Smooth muscle cell (in vitro differentiated cells): ENCODE measurements at regions not wholly inside any gene's neighbourhood (a gene's known extent, or its start where the extent isn't known, plus 50 kb on each side); places are given as distances from the start of the nearest gene placed in this dataset.

Experiments used
- DNase-seq: peaks from one replicate; lab custom pipeline; 2025; ENCODE audit not compliant: unreplicated experiment; lab: John Stamatoyannopoulos, UW
- H2AFZ ChIP-seq: fragments of 200-600 bp; sonication (generic); 2 replicates; pipeline ENCODE4 v1.6.0; 2016; ENCODE audit warnings: antibody characterized with exemption, low read depth, mild to moderate bottlenecking
- H3F3A ChIP-seq: fragments of 200-600 bp; sonication (generic); 2 replicates; pipeline ENCODE4 v1.6.0; 2017; ENCODE audit warnings: antibody characterized with exemption, low read depth
- H3K27ac ChIP-seq: fragments of 200-600 bp; sonication (generic); 2 replicates; pipeline ENCODE4 v1.5.1; 2016; ENCODE audit warnings: low read depth, mild to moderate bottlenecking
- H3K27me3 ChIP-seq: fragments of 200-600 bp; sonication (generic); 2 replicates; pipeline ENCODE4 v1.6.1; 2016; ENCODE audit warnings: low read depth, mild to moderate bottlenecking
- H3K36me3 ChIP-seq: fragments of 200-600 bp; sonication (generic); 2 replicates; pipeline ENCODE4 v1.5.1; 2016; ENCODE audit warnings: low read depth
- H3K4me1 ChIP-seq: fragments of 200-600 bp; sonication (generic); 2 replicates; pipeline ENCODE4 v1.5.1; 2016; ENCODE audit warnings: low read depth
- H3K4me2 ChIP-seq: fragments of 200-600 bp; sonication (generic); 2 replicates; pipeline ENCODE4 v1.6.0; 2016; ENCODE audit warnings: mild to moderate bottlenecking
- H3K4me3 ChIP-seq: fragments of 200-600 bp; sonication (generic); 2 replicates; pipeline ENCODE4 v1.5.1; 2016; ENCODE audit warnings: mild to moderate bottlenecking
- H3K79me2 ChIP-seq: fragments of 200-600 bp; sonication (generic); 2 replicates; pipeline ENCODE4 v1.6.0; 2016; ENCODE audit warnings: low read depth, mild to moderate bottlenecking
- H3K9ac ChIP-seq: fragments of 200-600 bp; sonication (generic); 2 replicates; pipeline ENCODE4 v1.6.0; 2016; ENCODE audit warnings: low read depth
- H3K9me3 ChIP-seq: fragments of 200-600 bp; sonication (generic); replicated peaks from 2 replicates; pipeline ENCODE4 v1.5.1; 2016; ENCODE audit warnings: low read depth
- H4K20me1 ChIP-seq: fragments of 200-600 bp; sonication (generic); 2 replicates; pipeline ENCODE4 v1.6.0; 2016; ENCODE audit warnings: low read depth
- CTCF ChIP-seq: fragments of 200-600 bp; sonication (generic); IDR thresholded peaks from 2 replicates; pipeline ENCODE4 v1.5.1; 2017; ENCODE audit warnings: borderline replicate concordance, mild to moderate bottlenecking, antibody characterized with exemption; ENCODE audit not compliant: insufficient read depth, poor library complexity, severe bottlenecking
- WGBS: methylation state at CpG from one replicate; pipeline ENCODE4 v1.1.7; 2016; ENCODE audit warnings: low lambda C conversion rate; 5-methylcytosine and 5-hydroxymethylcytosine counted together

- no peak overlapping the region for H3K27ac ChIP-seq
- no peaks in the 10 kb centered on the region for H3K79me2 ChIP-seq
- H3K9ac ChIP-seq: no peak overlapping the region
- H3K36me3 ChIP-seq: no peaks in the 10 kb centered on the region
- no peak for DNase-seq
- H3K4me3 ChIP-seq: no peak overlapping the region
- 74% methylated on average over 2 of the region's 2 CpGs for WGBS
- H3F3A ChIP-seq: no peaks in the 10 kb centered on the region
- H3K27me3 ChIP-seq: peaks cover 34% of the 10 kb centered on the region
- H3K4me1 ChIP-seq: no peaks in the 10 kb centered on the region
- no peaks in the 10 kb centered on the region for H4K20me1 ChIP-seq
- H2AFZ ChIP-seq: no peak overlapping the region
- no peak overlapping the region for H3K4me2 ChIP-seq
- H3K9me3 ChIP-seq: no peaks in the 10 kb centered on the region
- no peak for TF ChIP-seq CTCF
Measured at GRCh38 chr2:176748662-176749061, 463.9 kb upstream of the HNRNPA3 start.

- 25% methylated on average over 6 of the region's 6 CpGs for WGBS
- H3K79me2 ChIP-seq: no peaks in the 10 kb centered on the region
- no peaks in the 10 kb centered on the region for H4K20me1 ChIP-seq
Measured at GRCh38 chr2:176751314-176752227, 461.0 kb upstream of the HNRNPA3 start.

GRCh38 chr2:176752295-176752694, 460.3 kb upstream of the HNRNPA3 start:
- H3K4me3 ChIP-seq: no peak overlapping the region
- no peaks in the 10 kb centered on the region for H3K9me3 ChIP-seq
- no peaks in the 10 kb centered on the region for H3K4me1 ChIP-seq
- peaks cover 6% of the 10 kb centered on the region for H3K27me3 ChIP-seq
- H4K20me1 ChIP-seq: no peaks in the 10 kb centered on the region
- TF ChIP-seq CTCF: no peak
- no peak overlapping the region for H2AFZ ChIP-seq
- DNase-seq: no peak
- no peak overlapping the region for H3K4me2 ChIP-seq
- no peaks in the 10 kb centered on the region for H3F3A ChIP-seq
- no peaks in the 10 kb centered on the region for H3K36me3 ChIP-seq
- H3K79me2 ChIP-seq: no peaks in the 10 kb centered on the region
- no peak overlapping the region for H3K9ac ChIP-seq
- 89% methylated on average over 1 of the region's 1 CpG for WGBS
- H3K27ac ChIP-seq: no peak overlapping the region

More at GRCh38 chr2:176751314-176752227, 461.0 kb upstream of the HNRNPA3 start:
- Histone ChIP-seq H3F3A (no peaks in the 10 kb centered on the region), H3K4me3 (no peak overlapping the region), H3K4me2 (no peak overlapping the region), H3K9ac (no peak overlapping the region), H3K27ac (no peak overlapping the region), H3K36me3 (no peaks in the 10 kb centered on the region), H3K27me3 (peaks cover 11% of the 10 kb centered on the region), H3K9me3 (no peaks in the 10 kb centered on the region), H2AFZ (peak overlapping the region; percentile 26), H3K4me1 (no peaks in the 10 kb centered on the region)
- TF ChIP-seq CTCF: no peak
- DNase-seq: no peak
